ENCODE measurements at regions not wholly inside any gene's neighbourhood (a gene's known extent, or its start where the extent isn't known, plus 50 kb on each side); places are given as distances from the start of the nearest gene placed in this dataset.

DNA sequence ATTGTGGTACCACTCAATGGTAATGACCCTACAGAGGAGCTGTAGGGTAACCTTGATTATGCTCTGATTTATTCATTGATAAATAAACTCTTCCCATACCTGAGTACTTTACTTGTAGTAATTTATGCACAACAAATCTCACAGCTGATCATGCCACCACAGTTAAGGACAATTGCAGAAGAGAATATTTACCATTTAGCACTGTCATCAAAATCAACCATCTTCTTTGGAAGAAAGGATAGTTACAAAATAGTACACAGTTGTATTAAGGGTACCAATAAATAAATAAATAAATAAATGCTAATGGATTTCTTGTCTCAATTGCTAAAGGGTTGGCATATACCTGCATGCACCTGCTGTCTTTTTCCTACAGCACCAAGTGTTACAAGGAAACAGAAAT is 97.6 kb upstream of the PDE1C start:
- CTCF ChIA-PET: no interaction called here
- in situ Hi-C loops (cut with MboI) (no loop called here), intact Hi-C loops (cut with micrococcal nuclease; ENCODE audit: unreplicated experiment) (no loop called here)
- Histone ChIP-seq H3K27ac (ENCODE audit: control insufficient read depth, insufficient read depth) (no peak overlapping the region), H3K9ac (ENCODE audit: control insufficient read depth, insufficient read depth, low read length) (no peak overlapping the region), H3K4me1 (ENCODE audit: control insufficient read depth, insufficient read depth, low read length) (no peaks in the 10 kb centered on the region), H3K36me3 (ENCODE audit: control insufficient read depth in 2 of 2, insufficient read depth in 2 of 2, low read length in 1 of 2) (no peaks in the 10 kb centered on the region), H3K4me3 (no peak overlapping the region), H3K79me2 (ENCODE audit: control insufficient read depth, insufficient read depth, low read length) (no peaks in the 10 kb centered on the region), H2AFZ (ENCODE audit: control insufficient read depth, low read depth, low read length) (no peak overlapping the region), H4K20me1 (ENCODE audit: control insufficient read depth, insufficient read depth) (no peaks in the 10 kb centered on the region), H3K27me3 (replicated peaks in 1 of 2; ENCODE audit: control insufficient read depth in 2 of 2, insufficient read depth in 2 of 2, low read length in 1 of 2) (no peaks in the 10 kb centered on the region), H3K9me3 (replicated peaks; ENCODE audit: control insufficient read depth, insufficient read depth, low read length) (no peaks in the 10 kb centered on the region), H3K4me2 (ENCODE audit: control insufficient read depth, insufficient read depth) (no peak overlapping the region)
- POLR2A ChIA-PET: no interaction called here
- no TSS peak for BruUV-seq (replicated peaks)
- FAIRE-seq (no peak), DNase-seq (ENCODE audit: low read depth, low spot score) (no peak), ATAC-seq (no peak)
- RAD21 ChIA-PET (ENCODE audit: unreplicated experiment): no interaction called here
- no peak for TF ChIP-seq CBX3 (IDR thresholded peaks at IDR 0.05; ENCODE audit: borderline replicate concordance, low read depth)
- SMC1A ChIA-PET (ENCODE audit: uncharacterized antibody, unreplicated experiment): no interaction called here

DNA sequence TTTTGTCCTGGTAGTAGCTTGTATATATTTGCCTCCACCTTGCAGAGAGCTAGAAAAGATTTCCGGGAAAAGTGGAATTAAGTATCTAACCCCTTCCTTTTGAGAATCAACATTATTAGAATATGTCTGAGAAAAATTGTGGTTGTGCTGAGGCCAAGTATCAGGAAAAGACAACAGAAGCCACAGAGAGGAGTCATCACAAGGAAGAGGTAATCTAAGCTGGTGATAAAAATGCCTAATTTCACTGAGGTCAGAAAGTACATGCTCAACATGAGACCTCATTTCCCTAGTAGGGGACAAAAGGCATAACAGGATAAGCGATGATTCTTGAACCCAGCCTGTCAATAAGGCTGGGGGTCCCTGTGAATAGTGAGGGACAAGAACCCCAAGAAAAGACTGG is 97.0 kb upstream of the PDE1C start:
- Histone ChIP-seq H2AFZ (ENCODE audit: control insufficient read depth, low read depth, low read length) (no peak overlapping the region), H3K36me3 (ENCODE audit: control insufficient read depth in 2 of 2, insufficient read depth in 2 of 2, low read length in 1 of 2) (no peaks in the 10 kb centered on the region), H3K4me2 (ENCODE audit: control insufficient read depth, insufficient read depth) (no peak overlapping the region), H3K9ac (ENCODE audit: control insufficient read depth, insufficient read depth, low read length) (no peak overlapping the region), H3K27me3 (replicated peaks in 1 of 2; ENCODE audit: control insufficient read depth in 2 of 2, insufficient read depth in 2 of 2, low read length in 1 of 2) (no peaks in the 10 kb centered on the region), H3K4me1 (ENCODE audit: control insufficient read depth, insufficient read depth, low read length) (no peaks in the 10 kb centered on the region), H3K27ac (ENCODE audit: control insufficient read depth, insufficient read depth) (no peak overlapping the region), H3K4me3 (no peak overlapping the region), H3K79me2 (ENCODE audit: control insufficient read depth, insufficient read depth, low read length) (no peaks in the 10 kb centered on the region), H4K20me1 (ENCODE audit: control insufficient read depth, insufficient read depth) (no peaks in the 10 kb centered on the region), H3K9me3 (replicated peaks; ENCODE audit: control insufficient read depth, insufficient read depth, low read length) (no peaks in the 10 kb centered on the region)
- intact Hi-C loops (cut with micrococcal nuclease; ENCODE audit: unreplicated experiment) (no loop called here), in situ Hi-C loops (cut with MboI) (no loop called here)
- 11% methylated on average over 2 of the region's 2 CpGs for WGBS (ENCODE audit: insufficient coverage, insufficient replicate concordance, low lambda C conversion rate, missing lambda C conversion rate)
- FAIRE-seq (no peak), DNase-seq (ENCODE audit: low read depth, low spot score) (no peak), ATAC-seq (no peak)
- POLR2A ChIA-PET: no interaction called here
- BruUV-seq (replicated peaks): no TSS peak
- RAD21 ChIA-PET (ENCODE audit: unreplicated experiment): no interaction called here
- TF ChIP-seq, protein P1, sequence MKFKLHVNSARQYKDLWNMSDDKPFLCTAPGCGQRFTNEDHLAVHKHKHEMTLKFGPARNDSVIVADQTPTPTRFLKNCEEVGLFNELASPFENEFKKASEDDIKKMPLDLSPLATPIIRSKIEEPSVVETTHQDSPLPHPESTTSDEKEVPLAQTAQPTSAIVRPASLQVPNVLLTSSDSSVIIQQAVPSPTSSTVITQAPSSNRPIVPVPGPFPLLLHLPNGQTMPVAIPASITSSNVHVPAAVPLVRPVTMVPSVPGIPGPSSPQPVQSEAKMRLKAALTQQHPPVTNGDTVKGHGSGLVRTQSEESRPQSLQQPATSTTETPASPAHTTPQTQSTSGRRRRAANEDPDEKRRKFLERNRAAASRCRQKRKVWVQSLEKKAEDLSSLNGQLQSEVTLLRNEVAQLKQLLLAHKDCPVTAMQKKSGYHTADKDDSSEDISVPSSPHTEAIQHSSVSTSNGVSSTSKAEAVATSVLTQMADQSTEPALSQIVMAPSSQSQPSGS (IDR thresholded peaks at IDR 0.05; ENCODE audit: low read length): no peak
- no peak for TF ChIP-seq ZZZ3 (IDR thresholded peaks at IDR 0.05; ENCODE audit: control insufficient read depth, insufficient read length, low read depth)
- TF ChIP-seq, protein P2, sequence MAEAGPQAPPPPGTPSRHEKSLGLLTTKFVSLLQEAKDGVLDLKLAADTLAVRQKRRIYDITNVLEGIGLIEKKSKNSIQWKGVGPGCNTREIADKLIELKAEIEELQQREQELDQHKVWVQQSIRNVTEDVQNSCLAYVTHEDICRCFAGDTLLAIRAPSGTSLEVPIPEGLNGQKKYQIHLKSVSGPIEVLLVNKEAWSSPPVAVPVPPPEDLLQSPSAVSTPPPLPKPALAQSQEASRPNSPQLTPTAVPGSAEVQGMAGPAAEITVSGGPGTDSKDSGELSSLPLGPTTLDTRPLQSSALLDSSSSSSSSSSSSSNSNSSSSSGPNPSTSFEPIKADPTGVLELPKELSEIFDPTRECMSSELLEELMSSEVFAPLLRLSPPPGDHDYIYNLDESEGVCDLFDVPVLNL (IDR thresholded peaks at IDR 0.05; ENCODE audit: low read depth, low read length): no peak
- TF ChIP-seq NRF1 (conservative IDR thresholded peaks at IDR 0.05; ENCODE audit: low read depth, low read length): no peak
- no peak for TF ChIP-seq FOS (IDR thresholded peaks at IDR 0.05; ENCODE audit: borderline replicate concordance, extremely low read depth, insufficient read length)
- no peak for TF ChIP-seq KAT2A (conservative IDR thresholded peaks at IDR 0.05; ENCODE audit: control insufficient read depth, low read depth, low read length)
- no peak for TF ChIP-seq ZBED1 (IDR thresholded peaks at IDR 0.05; ENCODE audit: borderline replicate concordance)
- TF ChIP-seq, protein P3, sequence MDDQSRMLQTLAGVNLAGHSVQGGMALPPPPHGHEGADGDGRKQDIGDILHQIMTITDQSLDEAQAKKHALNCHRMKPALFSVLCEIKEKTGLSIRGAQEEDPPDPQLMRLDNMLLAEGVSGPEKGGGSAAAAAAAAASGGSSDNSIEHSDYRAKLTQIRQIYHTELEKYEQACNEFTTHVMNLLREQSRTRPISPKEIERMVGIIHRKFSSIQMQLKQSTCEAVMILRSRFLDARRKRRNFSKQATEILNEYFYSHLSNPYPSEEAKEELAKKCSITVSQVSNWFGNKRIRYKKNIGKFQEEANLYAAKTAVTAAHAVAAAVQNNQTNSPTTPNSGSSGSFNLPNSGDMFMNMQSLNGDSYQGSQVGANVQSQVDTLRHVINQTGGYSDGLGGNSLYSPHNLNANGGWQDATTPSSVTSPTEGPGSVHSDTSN (IDR thresholded peaks at IDR 0.05; ENCODE audit: insufficient replicate concordance, low read depth, low read length): no peak
- TF ChIP-seq NFYA (IDR thresholded peaks at IDR 0.05; ENCODE audit: borderline replicate concordance, low read depth, low read length): no peak
- TF ChIP-seq ATF7 (IDR thresholded peaks at IDR 0.05; ENCODE audit: low read depth): no peak
- CTCF ChIA-PET: interaction anchor here (1.5 kb wide), 1 partner anchor 105 kb away, joined by 4 read pairs; no protein-coding TSS in a partner anchor
- SMC1A ChIA-PET (ENCODE audit: uncharacterized antibody, unreplicated experiment): no interaction called here
